ENCODE measurements at regions not wholly inside any gene's neighbourhood (a gene's known extent, or its start where the extent isn't known, plus 50 kb on each side); places are given as distances from the start of the nearest gene placed in this dataset.
"Not testable (repeated sequence)": the region's sequence is repeated elsewhere in the genome, so short reads cannot be mapped to it uniquely, and the experiment has no call there.

GRCh38 chr5:135730161-135730560 lies 104.3 kb upstream of the SLC25A48 start:
- DNase-seq (ENCODE audit: extremely low read depth in 1 of 11, low read depth in 9 of 11, low spot score in 4 of 11): not testable (repeated sequence)

- DNase-seq (ENCODE audit: extremely low read depth in 1 of 11, low read depth in 9 of 11, low spot score in 4 of 11): no peak
Observed at GRCh38 chr5:135729321-135729786, 105.1 kb upstream of the SLC25A48 start.

GRCh38 chr5:135724617-135725016 lies 109.8 kb upstream of the SLC25A48 start:
- no peak for DNase-seq (ENCODE audit: extremely low read depth in 1 of 11, low read depth in 9 of 11, low spot score in 4 of 11)

DNA sequence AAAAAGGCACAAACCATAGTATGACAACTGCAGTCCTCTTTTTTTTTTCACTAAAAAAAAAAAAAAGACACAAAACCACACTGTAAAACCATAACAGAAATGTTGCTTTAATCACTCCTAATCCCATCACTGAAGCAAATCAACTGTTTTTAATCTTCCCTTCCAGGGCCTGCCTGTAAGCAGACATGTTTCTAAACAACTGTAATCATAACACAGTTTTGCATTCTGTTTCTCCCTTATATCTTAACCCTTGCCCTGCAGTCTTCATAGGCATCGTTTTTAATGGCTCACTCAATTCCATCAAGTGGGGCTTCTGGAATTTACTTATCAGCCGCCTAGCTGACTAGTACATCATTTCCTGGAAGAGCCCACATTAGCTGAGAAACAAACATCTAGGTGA lies 111.0 kb upstream of the SLC25A48 start:
- no peak for DNase-seq (ENCODE audit: extremely low read depth in 1 of 11, low read depth in 9 of 11, low spot score in 4 of 11)

- no peak for DNase-seq (ENCODE audit: extremely low read depth in 1 of 11, low read depth in 9 of 11, low spot score in 4 of 11)
Observed at GRCh38 chr5:135721548-135722090, 112.8 kb upstream of the SLC25A48 start.

DNA sequence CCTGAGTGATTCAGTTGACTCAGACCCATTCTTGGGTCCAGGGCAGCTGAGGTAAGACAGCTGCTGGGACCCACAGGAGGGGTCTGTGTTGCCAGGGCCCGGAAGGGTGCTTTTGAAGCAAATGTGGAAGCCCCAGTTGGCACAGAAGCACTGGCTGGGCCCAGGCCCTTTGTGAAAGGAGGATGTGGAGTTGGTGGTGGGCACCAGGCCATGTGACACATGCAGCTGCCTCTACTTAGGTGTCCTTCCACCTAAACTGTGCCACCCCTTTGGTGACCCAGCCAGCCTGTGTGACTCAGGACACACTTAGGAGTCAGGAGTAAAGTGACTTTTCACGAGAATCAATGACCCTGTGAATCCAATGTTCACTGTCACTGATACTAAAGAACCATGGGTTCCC lies 114.3 kb upstream of the SLC25A48 start:
- no peak for DNase-seq (ENCODE audit: extremely low read depth in 1 of 11, low read depth in 9 of 11, low spot score in 4 of 11)

GRCh38 chr5:135719428-135720063 lies 114.9 kb upstream of the SLC25A48 start:
- no peak for DNase-seq (ENCODE audit: extremely low read depth in 1 of 11, low read depth in 9 of 11, low spot score in 4 of 11)

- DNase-seq (ENCODE audit: extremely low read depth in 1 of 11, low read depth in 9 of 11, low spot score in 4 of 11): no peak
Observed at GRCh38 chr5:135718651-135719050, 115.8 kb upstream of the SLC25A48 start.

- DNase-seq (ENCODE audit: extremely low read depth in 1 of 11, low read depth in 9 of 11, low spot score in 4 of 11): no peak
Observed at GRCh38 chr5:135718151-135718550, 116.3 kb upstream of the SLC25A48 start.

DNA sequence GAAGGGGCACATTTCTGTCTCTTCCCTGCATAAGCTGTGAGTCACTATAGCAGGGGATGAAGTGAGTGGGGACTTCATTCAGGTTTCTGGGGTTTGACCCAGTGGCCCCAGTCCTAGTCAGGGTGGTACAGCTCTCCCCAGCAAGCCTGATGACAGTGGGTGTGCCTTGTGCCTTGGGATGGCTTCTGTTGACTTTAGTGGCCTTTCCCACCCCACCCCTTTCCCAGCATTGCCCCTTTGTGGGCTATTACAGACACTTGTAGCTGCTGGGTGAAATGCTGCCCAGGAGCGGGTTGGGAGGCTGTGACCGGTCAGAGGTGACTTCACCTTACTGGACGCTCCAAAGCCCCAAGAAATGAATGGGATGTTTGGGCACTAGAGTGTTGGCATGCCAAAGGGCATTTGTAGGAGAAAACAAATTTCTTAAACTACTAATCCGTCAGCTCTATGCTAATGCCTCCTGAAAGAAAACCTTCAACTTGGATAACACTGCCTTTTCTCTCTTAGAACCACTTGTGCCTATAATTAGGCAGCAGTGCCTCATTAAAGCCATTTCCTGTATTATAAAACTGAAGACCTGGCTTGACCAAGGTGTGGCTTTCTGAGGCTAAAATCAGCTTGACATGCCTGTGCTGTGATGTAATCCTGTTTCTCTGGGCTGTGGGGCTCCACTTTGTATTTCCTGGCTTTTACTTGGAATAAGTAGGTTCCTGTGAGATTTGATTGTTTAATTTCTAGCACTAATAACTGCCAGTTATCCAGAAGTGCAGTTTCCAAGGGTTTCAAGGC lies 119.0 kb upstream of the SLC25A48 start:
- DNase-seq (ENCODE audit: extremely low read depth in 1 of 11, low read depth in 9 of 11, low spot score in 4 of 11): no peak

GRCh38 chr5:135714126-135714894 lies 120.2 kb upstream of the SLC25A48 start:
- DNase-seq (ENCODE audit: extremely low read depth in 1 of 11, low read depth in 9 of 11, low spot score in 4 of 11): no peak

- no peak for DNase-seq (ENCODE audit: extremely low read depth in 1 of 11, low read depth in 9 of 11, low spot score in 4 of 11)
Observed at GRCh38 chr5:135713161-135713915, 121.1 kb upstream of the SLC25A48 start.

- no peak for DNase-seq (ENCODE audit: extremely low read depth in 1 of 11, low read depth in 9 of 11, low spot score in 4 of 11)
Observed at GRCh38 chr5:135711911-135712310, 122.6 kb upstream of the SLC25A48 start.

- DNase-seq (ENCODE audit: extremely low read depth in 1 of 11, low read depth in 9 of 11, low spot score in 4 of 11): no peak
Observed at GRCh38 chr5:135710045-135710675, 124.3 kb upstream of the SLC25A48 start.

DNA sequence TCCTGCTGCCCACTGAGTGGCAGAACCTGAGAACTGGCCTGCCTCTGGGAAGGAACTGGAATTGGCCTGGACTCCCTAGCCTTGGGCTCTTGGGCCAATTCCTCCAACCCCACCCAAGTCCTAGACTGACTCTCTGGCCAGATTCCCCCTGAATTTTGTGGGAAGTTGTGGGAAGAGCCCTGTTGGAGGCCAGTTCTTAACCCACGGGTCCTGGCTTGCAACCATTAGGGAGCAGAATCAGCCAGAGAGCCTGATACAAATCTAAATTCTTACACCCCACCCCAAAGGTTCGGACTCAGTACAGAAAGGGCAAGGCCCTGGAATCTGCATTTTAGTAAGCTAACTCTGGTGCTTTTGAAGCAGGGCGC lies 125.3 kb upstream of the SLC25A48 start:
- no peak for DNase-seq (ENCODE audit: extremely low read depth in 1 of 11, low read depth in 9 of 11, low spot score in 4 of 11)

- DNase-seq (ENCODE audit: extremely low read depth in 1 of 11, low read depth in 9 of 11, low spot score in 4 of 11): no peak
Observed at GRCh38 chr5:135708481-135709207, 125.8 kb upstream of the SLC25A48 start.

DNA sequence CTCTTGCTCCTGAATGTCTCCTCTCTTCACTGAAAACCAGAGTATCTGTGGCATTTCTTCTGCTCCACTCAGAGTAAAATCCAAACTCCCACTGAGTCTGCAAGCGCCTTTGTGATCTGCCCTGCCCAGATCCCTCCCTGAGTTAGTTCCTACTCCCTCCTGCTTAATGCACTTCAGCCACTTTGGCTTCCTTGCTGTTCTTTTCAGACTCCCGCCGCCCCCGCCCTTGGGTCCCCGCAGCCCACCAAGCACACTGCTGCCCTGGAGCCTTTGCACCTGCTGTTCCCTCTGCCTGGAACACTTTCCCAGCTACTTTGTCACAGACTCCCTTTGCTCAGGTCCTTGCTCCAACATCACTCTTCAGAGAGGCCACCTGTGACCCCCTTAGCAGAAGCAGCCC lies 127.2 kb upstream of the SLC25A48 start:
- DNase-seq (ENCODE audit: extremely low read depth in 1 of 11, low read depth in 9 of 11, low spot score in 4 of 11): no peak

GRCh38 chr5:135706893-135707292 lies 127.6 kb upstream of the SLC25A48 start:
- no peak for DNase-seq (ENCODE audit: extremely low read depth in 1 of 11, low read depth in 9 of 11, low spot score in 4 of 11)
